H9 (cell line): ENCODE measurements at regions not wholly inside any gene's neighbourhood (a gene's known extent, or its start where the extent isn't known, plus 50 kb on each side); places are given as distances from the start of the nearest gene placed in this dataset.
A peak's percentile ranks its signal among the peaks of the same experiment; 100 is the strongest.

Experiments used
- DNase-seq: peaks from one replicate; pipeline ENCODE4 v3.0.0-alpha.2; 2017
- H2AFZ ChIP-seq: one replicate; pipeline ENCODE4 v1.6.1; 2013; ENCODE audit warnings: mild to moderate bottlenecking, low read length, control low read depth, moderate library complexity
- H2AK5ac ChIP-seq: 2 replicates; pipeline ENCODE4 v1.6.1; 2013; ENCODE audit warnings: low read length, control low read depth, mixed read lengths; ENCODE audit not compliant: insufficient read length
- H2BK120ac ChIP-seq: one replicate; pipeline ENCODE4 v1.6.1; 2013; ENCODE audit warnings: low read depth, mild to moderate bottlenecking, low read length, control low read depth, inconsistent platforms; ENCODE audit not compliant: poor library complexity, severe bottlenecking
- H2BK12ac ChIP-seq: 2 replicates; pipeline ENCODE4 v1.6.1; 2013; ENCODE audit warnings: low read length, control low read depth, mixed read lengths, low read depth; ENCODE audit not compliant: insufficient read length
- H2BK15ac ChIP-seq: 2 replicates; pipeline ENCODE4 v1.6.1; 2013; ENCODE audit warnings: low read depth, low read length, control low read depth
- H2BK20ac ChIP-seq: one replicate; pipeline ENCODE4 v1.6.1; 2013; ENCODE audit warnings: low read depth, mild to moderate bottlenecking, low read length, control low read depth, inconsistent platforms; ENCODE audit not compliant: poor library complexity, severe bottlenecking
- H2BK5ac ChIP-seq: 2 replicates; pipeline ENCODE4 v1.6.1; 2013; ENCODE audit warnings: low read length, control low read depth, mixed read lengths; ENCODE audit not compliant: insufficient read length
- H3K14ac ChIP-seq: 2 replicates; pipeline ENCODE4 v1.6.1; 2013; ENCODE audit warnings: low read length, control low read depth; ENCODE audit not compliant: insufficient read depth
- H3K18ac ChIP-seq: 2 replicates; pipeline ENCODE4 v1.6.1; 2013; ENCODE audit warnings: low read depth, mild to moderate bottlenecking, mixed read lengths, low read length, control low read depth; ENCODE audit not compliant: insufficient read length
- H3K23ac ChIP-seq: 2 replicates; pipeline ENCODE4 v1.6.1; 2013; ENCODE audit warnings: low read length, control low read depth, mixed read lengths, low read depth; ENCODE audit not compliant: insufficient read length
- H3K23me2 ChIP-seq: 2 replicates; pipeline ENCODE4 v1.6.1; 2013; ENCODE audit warnings: low read depth, mild to moderate bottlenecking, mixed read lengths, low read length, control low read depth; ENCODE audit not compliant: insufficient read length, poor library complexity, severe bottlenecking
- H3K27ac ChIP-seq: 2 replicates; pipeline ENCODE4 v1.5.1; 2013; ENCODE audit warnings: low read length, control low read depth, mixed read lengths, low read depth; ENCODE audit not compliant: insufficient read length
- H3K27me3 ChIP-seq: 2 replicates; pipeline ENCODE4 v1.6.1; 2013; ENCODE audit warnings: low read length, control low read depth, inconsistent platforms; ENCODE audit not compliant: insufficient read depth
- H3K4ac ChIP-seq: 2 replicates; pipeline ENCODE4 v1.6.1; 2013; ENCODE audit warnings: low read depth, mild to moderate bottlenecking, control low read depth, inconsistent platforms, low read length, moderate library complexity
- H3K4me1 ChIP-seq: 2 replicates; pipeline ENCODE4 v1.6.1; 2013; ENCODE audit warnings: low read length, control low read depth, inconsistent platforms; ENCODE audit not compliant: insufficient read depth
- H3K4me2 ChIP-seq: 2 replicates; pipeline ENCODE4 v1.6.1; 2013; ENCODE audit warnings: low read length, control low read depth, mixed read lengths; ENCODE audit not compliant: insufficient read length, insufficient read depth
- H3K56ac ChIP-seq: 2 replicates; pipeline ENCODE4 v1.6.1; 2013; ENCODE audit warnings: low read depth, mild to moderate bottlenecking, mixed read lengths, low read length, control low read depth; ENCODE audit not compliant: insufficient read length
- H3K79me1 ChIP-seq: 2 replicates; pipeline ENCODE4 v1.6.1; 2013; ENCODE audit warnings: low read depth, mild to moderate bottlenecking, moderate library complexity, low read length, control low read depth, inconsistent platforms; ENCODE audit not compliant: insufficient read depth, poor library complexity, severe bottlenecking
- H3K79me2 ChIP-seq: 2 replicates; pipeline ENCODE4 v1.6.1; 2013; ENCODE audit warnings: low read length, control low read depth, inconsistent platforms; ENCODE audit not compliant: insufficient read depth
- H3K9ac ChIP-seq: 2 replicates; pipeline ENCODE4 v1.6.1; 2013; ENCODE audit warnings: low read length, control low read depth, mixed read lengths; ENCODE audit not compliant: insufficient read length; ENCODE audit errors: extremely low read depth
- H3K9me3 ChIP-seq: one replicate; pipeline ENCODE4 v1.6.1; 2013; ENCODE audit warnings: low read depth, low read length, inconsistent platforms; ENCODE audit not compliant: control insufficient read depth
- H3T11ph ChIP-seq: one replicate; pipeline ENCODE4 v1.6.1; 2013; ENCODE audit warnings: mild to moderate bottlenecking, low read length, control low read depth, inconsistent platforms
- H4K20me1 ChIP-seq: one replicate; pipeline ENCODE4 v1.6.1; 2013; ENCODE audit not compliant: control insufficient read depth, insufficient read length, insufficient read depth
- H4K5ac ChIP-seq: 2 replicates; pipeline ENCODE4 v1.6.1; 2013; ENCODE audit warnings: low read depth, mild to moderate bottlenecking, mixed read lengths, low read length, control low read depth; ENCODE audit not compliant: insufficient read length
- H4K8ac ChIP-seq: replicated peaks from 2 replicates; pipeline ENCODE4 v1.6.1; 2013; ENCODE audit warnings: low read length, control low read depth, mixed read lengths, low read depth; ENCODE audit not compliant: insufficient read length
- H4K91ac ChIP-seq: 2 replicates; pipeline ENCODE4 v1.6.1; 2013; ENCODE audit warnings: low read depth, mild to moderate bottlenecking, moderate library complexity, mixed read lengths, low read length, control low read depth; ENCODE audit not compliant: insufficient read length
- H3K27ac Mint-ChIP-seq, 3 experiments: 2 replicates in 2 of 3; 3 replicates in 1 of 3; pipeline ENCODE4 v1.8.0; 2020 to 2021; ENCODE audit warnings: mixed read lengths in 3 of 3, mild to moderate bottlenecking in 1 of 3, moderate library complexity in 1 of 3
- H3K27me3 Mint-ChIP-seq: 2 replicates; pipeline ENCODE4 v1.8.0; 2021; ENCODE audit warnings: low read depth, mild to moderate bottlenecking, moderate library complexity, mixed read lengths
- H3K36me3 Mint-ChIP-seq, 3 experiments: 2 replicates in 2 of 3; 3 replicates in 1 of 3; pipeline ENCODE4 v1.8.0; 2020 to 2021; ENCODE audit warnings: low read depth in 3 of 3, mixed read lengths in 3 of 3; ENCODE audit not compliant: insufficient read depth in 1 of 3
- H3K4me1 Mint-ChIP-seq, 2 experiments: 2 replicates each; pipeline ENCODE4 v1.8.0; 2020; ENCODE audit warnings: mixed read lengths in 2 of 2
- H3K4me3 Mint-ChIP-seq, 2 experiments: 2 replicates in 1 of 2; 3 replicates in 1 of 2; pipeline ENCODE4 v1.8.0; 2020 to 2021; ENCODE audit warnings: mild to moderate bottlenecking in 2 of 2, mixed read lengths in 2 of 2, moderate library complexity in 1 of 2
- H3K9me3 Mint-ChIP-seq, 2 experiments: 2 replicates in 1 of 2; 3 replicates in 1 of 2; pipeline ENCODE4 v1.8.0; 2020; ENCODE audit warnings: mild to moderate bottlenecking in 2 of 2, mixed read lengths in 2 of 2, moderate library complexity in 1 of 2
- WGBS: extraction: QIAGEN DNeasy Blood & Tissue Kit; methylation state at CpG from one replicate; pipeline ENCODE4 v1.1.7; 2013; ENCODE audit warnings: missing lambda C conversion rate, low lambda C conversion rate, mixed read lengths; ENCODE audit not compliant: insufficient read length; ENCODE audit errors: extremely low coverage; 5-methylcytosine and 5-hydroxymethylcytosine counted together
- TF ChIP-seq, protein P1 (sequence below): fragments of 200-600 bp; sonication (generic); conservative IDR thresholded peaks from 3 replicates; pipeline ENCODE4 v1.8.0; 2021; ENCODE audit warnings: antibody characterized with exemption, mild to moderate bottlenecking

DNA sequence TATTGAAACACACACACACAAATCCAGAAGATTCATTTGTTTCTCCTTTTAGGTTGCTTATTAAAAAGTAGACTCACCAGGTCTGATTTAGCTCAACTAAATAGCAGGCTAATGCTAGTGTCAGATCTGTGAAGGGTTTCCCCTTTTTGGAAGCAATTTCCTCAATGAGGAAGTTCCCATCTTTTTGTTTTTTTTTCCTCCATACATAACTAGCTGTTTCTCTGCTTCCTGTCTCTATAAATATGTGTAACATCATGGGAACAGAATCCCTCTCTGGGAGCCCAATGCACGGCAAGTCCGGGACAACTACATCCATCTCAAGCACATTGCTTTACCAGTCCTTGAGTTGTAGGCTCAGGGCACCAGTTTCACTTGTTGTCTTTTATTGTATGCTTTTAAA lies 1421.1 kb downstream of the PLA2G4A start:
- no peak overlapping the region for H2BK5ac ChIP-seq
- H3K23me2 ChIP-seq, result no peaks in the 10 kb centered on the region
- no peak overlapping the region for H3K18ac ChIP-seq
- no peak overlapping the region for H3K9ac ChIP-seq
- H3K27me3 ChIP-seq, result no peaks in the 10 kb centered on the region
- Mint-ChIP-seq H3K27ac (0 out of 7 replicates have a peak overlapping the region, but pooled peaks of 1 of the 3 experiments have one; percentile 12), H3K4me3 (no peak overlapping the region), H3K36me3 (no peaks in the 10 kb centered on the region), H3K4me1 (no peaks in the 10 kb centered on the region), H3K9me3 (no peaks in the 10 kb centered on the region), H3K27me3 (no peaks in the 10 kb centered on the region)
- H3K9me3 ChIP-seq, result no peaks in the 10 kb centered on the region
- no peak overlapping the region for H4K5ac ChIP-seq
- no peaks in the 10 kb centered on the region for H3K4me1 ChIP-seq
- H3K56ac ChIP-seq, result no peak overlapping the region
- H4K8ac ChIP-seq, result no peak overlapping the region
- WGBS, result no CpG with 5 or more reads among the region's 2 CpGs
- no peak overlapping the region for H3K23ac ChIP-seq
- no peak overlapping the region for H2AFZ ChIP-seq
- no peak overlapping the region for H3T11ph ChIP-seq
- H3K14ac ChIP-seq, result no peak overlapping the region
- no peaks in the 10 kb centered on the region for H4K20me1 ChIP-seq
- no peak overlapping the region for H3K4me2 ChIP-seq
- no peak overlapping the region for H2BK12ac ChIP-seq
- H3K27ac ChIP-seq, result no peak overlapping the region
- no peak for DNase-seq
- H3K79me1 ChIP-seq, result no peaks in the 10 kb centered on the region
- H3K79me2 ChIP-seq, result no peaks in the 10 kb centered on the region
- H3K4ac ChIP-seq, result no peak overlapping the region
- H4K91ac ChIP-seq, result no peak overlapping the region
- H2BK120ac ChIP-seq, result no peak overlapping the region
- H2AK5ac ChIP-seq, result no peak overlapping the region
- H2BK15ac ChIP-seq, result no peak overlapping the region
- no peak overlapping the region for H2BK20ac ChIP-seq
- TF ChIP-seq, protein P1, sequence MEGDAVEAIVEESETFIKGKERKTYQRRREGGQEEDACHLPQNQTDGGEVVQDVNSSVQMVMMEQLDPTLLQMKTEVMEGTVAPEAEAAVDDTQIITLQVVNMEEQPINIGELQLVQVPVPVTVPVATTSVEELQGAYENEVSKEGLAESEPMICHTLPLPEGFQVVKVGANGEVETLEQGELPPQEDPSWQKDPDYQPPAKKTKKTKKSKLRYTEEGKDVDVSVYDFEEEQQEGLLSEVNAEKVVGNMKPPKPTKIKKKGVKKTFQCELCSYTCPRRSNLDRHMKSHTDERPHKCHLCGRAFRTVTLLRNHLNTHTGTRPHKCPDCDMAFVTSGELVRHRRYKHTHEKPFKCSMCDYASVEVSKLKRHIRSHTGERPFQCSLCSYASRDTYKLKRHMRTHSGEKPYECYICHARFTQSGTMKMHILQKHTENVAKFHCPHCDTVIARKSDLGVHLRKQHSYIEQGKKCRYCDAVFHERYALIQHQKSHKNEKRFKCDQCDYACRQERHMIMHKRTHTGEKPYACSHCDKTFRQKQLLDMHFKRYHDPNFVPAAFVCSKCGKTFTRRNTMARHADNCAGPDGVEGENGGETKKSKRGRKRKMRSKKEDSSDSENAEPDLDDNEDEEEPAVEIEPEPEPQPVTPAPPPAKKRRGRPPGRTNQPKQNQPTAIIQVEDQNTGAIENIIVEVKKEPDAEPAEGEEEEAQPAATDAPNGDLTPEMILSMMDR, result no peak
